ENCODE measurements at regions not wholly inside any gene's neighbourhood (a gene's known extent, or its start where the extent isn't known, plus 50 kb on each side); places are given as distances from the start of the nearest gene placed in this dataset.

- TF ChIP-seq POLR2AphosphoS5 (IDR thresholded peaks at IDR 0.05; ENCODE audit: low read depth), result no peak
- TF ChIP-seq CTCF (IDR thresholded peaks at IDR 0.05; ENCODE audit: insufficient read depth, low read length), result no peak
- no peak for TF ChIP-seq SPI1 (IDR thresholded peaks at IDR 0.05; ENCODE audit: borderline replicate concordance, low read depth)
Measured at GRCh38 chr3:181791056-181791955, 79.6 kb downstream of the SOX2 start.

All from HL-60 (cell line).